NCI-H1048 (cell line): ENCODE measurements at regions not wholly inside any gene's neighbourhood (a gene's known extent, or its start where the extent isn't known, plus 50 kb on each side); places are given as distances from the start of the nearest gene placed in this dataset.
"Not testable (repeated sequence)": the region's sequence is repeated elsewhere in the genome, so short reads cannot be mapped to it uniquely, and the experiment has no call there.

ENCODE experiments used
- DNase-seq: peaks from one replicate; lab custom pipeline; 2025; lab: John Stamatoyannopoulos, UW

DNA sequence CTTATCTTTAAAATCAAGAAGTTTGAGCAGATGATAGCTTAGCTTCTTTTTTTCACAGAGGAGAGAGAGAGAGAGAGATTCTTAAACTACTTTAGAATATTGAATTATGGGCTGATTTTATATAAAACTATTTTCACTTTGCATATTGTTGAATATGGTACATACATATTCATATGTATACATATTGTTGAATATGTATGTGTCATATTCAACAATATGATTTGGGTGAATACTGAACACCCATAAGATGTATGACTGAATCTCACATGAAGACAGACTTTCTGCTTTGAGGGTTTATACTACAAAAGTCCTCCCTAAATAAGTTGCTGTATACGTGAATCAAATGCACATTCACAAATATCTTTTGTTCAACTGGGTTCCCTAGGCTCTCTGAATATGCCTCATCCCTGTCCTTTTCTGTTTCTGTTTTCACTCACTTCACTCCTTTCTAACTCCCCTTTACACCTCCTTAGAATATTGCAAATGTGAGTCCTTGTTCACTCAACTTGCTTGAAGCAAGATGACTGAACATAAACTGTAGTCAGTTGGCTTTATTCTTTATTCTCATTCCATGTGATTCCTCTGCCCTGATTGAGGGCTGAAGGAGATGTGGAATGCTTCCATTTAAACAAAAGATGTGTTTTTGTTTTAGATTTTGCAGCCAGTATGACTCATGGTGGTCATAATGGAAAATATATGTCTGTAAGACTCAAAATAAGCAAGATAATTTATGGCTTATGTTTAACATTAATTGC, 225.4 kb upstream of the DAB2 start:
- DNase-seq = no peak

DNA sequence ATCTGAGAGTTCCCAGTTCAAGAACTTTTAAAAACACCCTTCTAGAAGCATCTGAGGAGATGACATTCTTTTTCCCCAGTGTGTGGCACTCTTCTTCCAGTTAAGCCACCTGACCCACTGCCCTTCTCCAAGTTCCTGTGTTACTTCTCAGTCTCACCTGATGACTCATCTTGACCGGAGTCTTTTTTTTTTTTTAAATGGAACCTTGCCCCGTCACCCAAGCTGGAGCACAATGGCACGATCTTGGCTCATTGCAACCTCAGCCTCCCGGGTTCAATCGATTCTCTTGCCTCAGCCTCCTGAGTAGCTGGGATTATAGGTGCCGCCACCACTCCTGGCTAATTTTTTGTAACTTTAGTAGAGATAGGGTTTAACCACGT, 224.1 kb upstream of the DAB2 start:
- DNase-seq = no peak

DNA sequence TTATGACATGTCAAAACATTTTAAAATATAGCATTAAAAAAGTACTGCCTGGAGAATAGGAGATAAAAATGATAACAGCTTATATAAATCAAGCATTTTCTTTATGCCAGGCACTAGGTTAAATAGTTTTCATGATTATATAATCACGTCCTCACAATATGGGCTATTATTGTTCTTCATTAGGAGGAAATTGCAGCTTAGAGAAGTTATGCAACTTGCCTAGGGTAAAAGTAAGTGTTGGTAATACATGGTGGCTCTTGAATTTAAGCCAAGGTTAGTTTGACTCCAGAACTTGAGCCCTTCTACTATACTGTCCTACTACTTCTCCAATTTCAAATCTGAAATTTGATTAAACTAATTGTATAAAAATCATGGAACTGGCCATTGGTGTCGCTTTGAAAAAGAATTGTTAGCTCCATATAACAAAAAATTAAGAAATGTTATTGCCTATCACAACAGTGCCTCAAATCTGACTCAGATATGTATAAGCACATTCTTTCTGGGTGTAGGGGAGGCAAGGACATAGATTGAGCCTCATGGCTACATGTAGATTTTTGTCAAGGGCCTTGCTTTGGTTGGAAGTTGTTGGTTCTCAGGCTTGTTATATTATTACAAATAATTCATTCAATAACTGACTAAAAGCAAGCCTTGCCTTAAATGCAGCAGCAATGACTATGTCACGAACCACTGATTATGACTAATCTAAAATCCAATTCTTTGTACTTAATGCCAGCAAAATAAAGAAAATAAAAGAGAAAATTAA, 223.5 kb upstream of the DAB2 start:
- DNase-seq = no peak

DNA sequence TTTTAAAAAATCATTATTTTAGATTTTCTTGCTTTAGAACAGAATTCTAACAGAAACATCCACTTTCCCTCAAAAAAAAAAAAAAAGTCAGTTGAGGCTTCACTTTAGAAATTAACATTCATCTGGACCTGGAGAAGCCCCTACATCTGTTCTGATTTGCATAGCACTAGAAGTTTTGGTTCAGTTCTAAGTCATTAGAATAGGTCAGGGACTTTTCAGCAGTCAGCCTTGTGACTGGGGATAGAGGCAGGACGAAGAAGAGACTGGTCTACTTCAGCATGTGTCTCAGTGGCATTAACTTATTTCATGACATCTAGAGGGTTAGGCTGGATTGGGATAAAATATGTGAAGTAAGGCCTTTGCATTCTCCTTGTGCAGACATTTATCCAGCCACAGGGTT, 215.8 kb upstream of the DAB2 start:
- no peak for DNase-seq

DNA sequence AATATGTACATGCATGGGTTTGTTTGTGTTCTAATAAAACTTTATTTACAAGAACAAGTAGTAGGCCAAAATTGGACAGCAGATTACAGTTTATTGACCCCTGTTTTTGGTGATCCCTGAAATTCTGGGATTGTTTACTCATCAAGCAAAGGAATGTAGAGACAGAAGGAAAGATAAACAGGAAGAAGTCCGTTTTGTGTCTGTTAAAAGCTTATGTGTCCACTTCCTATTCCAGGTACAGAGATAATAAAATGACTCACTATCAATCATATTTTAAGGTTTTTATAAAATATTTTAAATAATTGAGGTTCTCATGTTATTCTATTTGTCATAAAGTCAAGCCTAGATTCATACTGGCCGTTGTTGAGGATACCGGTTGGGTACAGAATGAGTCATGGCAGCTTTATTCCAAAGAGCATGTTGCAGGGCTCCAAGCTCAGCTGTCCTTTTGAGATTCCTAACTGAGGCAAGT, 214.9 kb upstream of the DAB2 start:
- no peak for DNase-seq

DNA sequence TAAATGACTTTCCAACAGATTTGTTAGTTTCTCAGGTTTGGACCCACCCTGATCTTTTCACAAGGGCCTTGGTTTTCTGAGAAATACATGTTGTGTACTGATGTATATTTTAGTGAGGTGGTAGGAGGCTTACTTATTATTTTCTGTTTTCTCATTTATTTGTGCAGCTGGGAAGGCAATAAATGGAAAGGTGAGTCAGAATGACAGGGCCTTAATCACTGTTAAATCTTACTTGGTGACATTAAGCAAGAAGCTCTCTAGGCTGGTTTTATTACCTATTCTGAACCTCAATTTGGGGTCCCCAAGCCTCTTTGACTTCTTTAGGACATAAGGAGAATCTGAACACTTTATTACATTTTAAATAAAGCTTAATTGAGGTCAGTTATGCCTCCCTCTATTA, 214.0 kb upstream of the DAB2 start:
- DNase-seq = no peak

DNA sequence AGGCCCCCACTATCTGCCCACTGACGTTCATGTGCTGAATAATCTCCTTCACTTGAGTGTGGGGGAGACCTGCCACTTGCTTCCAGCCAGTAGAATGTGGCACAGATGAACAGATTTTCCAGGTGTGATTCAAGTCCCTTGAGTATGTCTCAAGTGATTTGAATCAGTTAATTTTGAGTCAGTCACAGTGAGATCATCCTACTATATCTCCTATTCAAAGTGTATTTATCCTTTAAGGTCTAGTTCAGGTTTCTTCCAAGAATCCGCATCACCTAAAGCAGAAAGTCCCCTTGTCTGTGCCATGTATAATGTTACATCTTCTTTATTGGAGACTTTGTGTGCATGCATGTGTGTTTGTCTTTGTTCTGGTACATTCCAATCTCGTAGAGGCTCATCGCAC, 208.3 kb upstream of the DAB2 start:
- DNase-seq = no peak

DNA sequence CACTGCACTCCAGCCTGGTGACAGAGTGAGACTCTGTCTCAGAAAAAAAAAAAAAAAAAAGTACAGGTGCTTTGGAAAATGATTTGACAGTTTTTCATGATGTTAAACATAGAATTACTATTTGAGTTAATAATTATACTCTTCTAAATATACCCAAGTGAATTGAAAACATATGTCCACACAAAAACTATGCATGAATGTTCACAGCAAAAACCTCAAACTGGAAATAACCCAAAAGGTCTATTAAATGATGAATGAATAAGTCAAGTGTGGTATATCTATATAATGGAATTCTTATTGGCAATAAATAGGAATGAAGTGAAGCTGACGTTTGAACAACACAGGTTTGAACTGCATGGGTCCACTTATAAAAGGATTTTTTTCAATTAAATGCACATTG, 207.2 kb upstream of the DAB2 start:
- no peak for DNase-seq

DNA sequence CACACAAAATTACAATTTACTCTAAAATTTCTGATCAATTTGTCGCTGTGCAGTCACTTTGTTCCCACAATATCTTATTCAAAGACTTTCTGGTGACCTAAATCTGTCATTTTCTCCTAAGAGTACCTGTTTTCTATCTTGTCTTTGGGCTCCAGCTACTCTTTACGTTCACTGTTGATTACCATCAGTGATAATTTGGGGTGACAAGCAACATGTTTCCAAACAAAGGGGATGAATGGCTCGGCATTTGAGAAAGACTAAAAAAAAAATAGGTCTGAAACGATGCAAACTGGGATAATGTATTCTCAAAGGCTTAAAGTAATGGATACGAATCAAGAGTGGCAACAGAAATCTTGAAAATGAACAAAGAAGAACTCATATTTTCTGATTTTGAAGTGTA, 205.2 kb upstream of the DAB2 start:
- no peak for DNase-seq

DNA sequence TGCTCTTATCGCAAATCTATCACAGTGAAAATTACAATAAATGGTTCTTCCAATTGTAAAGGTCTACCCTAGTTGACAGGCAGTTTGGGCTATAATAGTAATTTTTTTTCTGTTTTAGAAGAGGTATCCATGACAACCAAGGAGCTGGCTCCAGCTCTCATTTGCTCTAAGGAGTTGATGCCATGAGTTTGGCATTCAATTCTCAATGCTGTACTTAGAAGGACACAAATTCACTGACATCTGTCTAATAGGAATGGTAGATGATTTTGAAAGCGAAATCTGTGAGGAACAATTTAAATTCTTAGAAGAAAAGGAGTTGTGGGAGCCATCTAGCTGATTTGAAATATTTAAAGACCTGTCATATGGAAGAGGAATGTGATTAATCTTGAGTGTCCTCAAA, 203.6 kb upstream of the DAB2 start:
- no peak for DNase-seq

DNA sequence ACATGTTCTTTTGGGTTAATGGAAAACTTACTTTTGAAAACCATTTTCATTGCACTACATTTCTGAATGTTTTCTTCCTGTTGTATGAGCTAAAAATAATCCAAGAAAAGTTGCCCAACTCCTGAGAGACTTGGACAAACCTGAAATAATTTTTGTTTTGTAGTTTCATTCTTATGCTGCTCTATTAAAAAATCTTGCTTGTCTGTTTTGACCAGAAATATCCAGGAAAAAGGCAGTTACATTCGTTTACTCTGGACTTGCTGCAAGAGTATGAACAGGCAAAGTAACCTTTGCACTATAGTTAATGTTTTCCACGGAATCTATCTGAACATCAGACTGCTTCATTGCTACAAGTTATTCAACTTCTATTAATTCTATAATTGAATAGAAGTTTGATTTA, 200.1 kb upstream of the DAB2 start:
- no peak for DNase-seq

DNA sequence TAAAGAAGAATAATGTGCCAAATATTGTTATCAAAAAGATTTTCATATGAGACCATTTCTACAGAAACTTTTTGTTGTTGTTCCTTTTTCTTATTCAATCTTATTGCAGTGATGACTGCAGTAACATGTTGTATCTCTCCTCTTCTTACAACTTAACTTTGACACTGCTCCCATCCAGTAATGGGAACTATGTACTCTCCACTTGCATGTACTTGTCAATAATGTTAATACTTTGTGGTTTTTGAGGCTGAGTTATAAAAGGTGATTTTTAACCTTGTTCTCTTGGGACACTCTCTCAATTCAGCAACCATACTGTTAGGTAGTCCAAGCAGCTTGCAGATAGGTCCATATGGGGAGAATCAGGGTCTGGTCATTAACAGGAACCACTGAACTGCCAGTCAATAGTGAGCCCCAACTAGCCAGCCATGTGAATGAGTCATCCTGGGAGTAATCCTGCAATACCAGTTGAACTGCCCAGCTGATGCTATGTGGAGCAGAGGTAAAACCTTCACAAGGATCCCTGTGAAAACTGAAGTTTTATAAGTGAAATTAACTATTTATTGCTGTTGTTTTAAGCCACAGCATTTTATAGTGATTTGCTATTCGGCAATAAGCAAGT, 199.6 kb upstream of the DAB2 start:
- DNase-seq = no peak

DNA sequence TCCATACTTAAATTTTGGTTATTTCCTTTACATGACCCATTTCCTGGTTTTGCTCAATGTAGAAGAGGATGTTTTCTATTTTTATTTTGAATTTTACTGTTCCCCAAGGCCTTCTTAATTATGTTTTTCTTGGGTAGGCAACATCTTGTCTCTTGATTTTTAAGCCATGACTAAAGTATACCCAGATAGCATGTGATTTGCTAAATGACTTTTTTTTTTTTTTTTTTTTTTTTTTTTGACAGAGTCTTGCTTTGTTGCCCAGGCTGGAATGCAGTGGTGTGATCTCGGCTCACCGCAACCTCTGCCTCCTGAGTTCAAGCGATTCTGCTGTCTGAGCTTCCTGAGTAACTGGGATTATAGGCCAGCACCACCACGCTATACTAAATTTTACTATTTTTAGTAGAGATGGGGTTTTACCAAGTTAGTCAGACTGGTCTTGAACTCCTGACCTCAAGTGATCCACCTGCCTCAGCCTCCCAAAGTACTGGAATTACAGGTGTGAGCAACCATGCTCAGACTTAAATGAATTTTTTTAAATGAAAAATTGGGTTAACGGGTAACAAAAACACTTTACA, 198.6 kb upstream of the DAB2 start:
- no peak for DNase-seq

DNA sequence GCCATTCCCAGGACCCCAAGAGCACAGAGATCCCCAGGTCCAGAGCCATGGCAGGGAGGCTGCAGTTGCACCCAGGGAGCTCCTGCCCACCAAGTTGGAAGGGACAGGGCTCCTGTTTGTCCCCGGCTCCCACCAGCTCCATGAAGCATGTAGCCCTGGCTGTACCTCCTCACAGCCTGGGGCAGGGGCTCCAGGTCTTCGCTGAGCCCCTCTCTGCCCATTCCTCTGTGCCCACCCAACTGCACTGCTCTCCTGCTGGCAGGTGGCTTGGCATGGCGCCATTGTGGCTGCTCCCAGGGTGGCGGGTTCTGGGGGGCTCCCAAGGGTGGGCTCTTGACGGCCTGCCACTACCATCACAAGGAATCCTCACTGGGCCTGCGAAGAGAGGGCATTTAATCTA, 197.5 kb upstream of the DAB2 start:
- no peak for DNase-seq

DNA sequence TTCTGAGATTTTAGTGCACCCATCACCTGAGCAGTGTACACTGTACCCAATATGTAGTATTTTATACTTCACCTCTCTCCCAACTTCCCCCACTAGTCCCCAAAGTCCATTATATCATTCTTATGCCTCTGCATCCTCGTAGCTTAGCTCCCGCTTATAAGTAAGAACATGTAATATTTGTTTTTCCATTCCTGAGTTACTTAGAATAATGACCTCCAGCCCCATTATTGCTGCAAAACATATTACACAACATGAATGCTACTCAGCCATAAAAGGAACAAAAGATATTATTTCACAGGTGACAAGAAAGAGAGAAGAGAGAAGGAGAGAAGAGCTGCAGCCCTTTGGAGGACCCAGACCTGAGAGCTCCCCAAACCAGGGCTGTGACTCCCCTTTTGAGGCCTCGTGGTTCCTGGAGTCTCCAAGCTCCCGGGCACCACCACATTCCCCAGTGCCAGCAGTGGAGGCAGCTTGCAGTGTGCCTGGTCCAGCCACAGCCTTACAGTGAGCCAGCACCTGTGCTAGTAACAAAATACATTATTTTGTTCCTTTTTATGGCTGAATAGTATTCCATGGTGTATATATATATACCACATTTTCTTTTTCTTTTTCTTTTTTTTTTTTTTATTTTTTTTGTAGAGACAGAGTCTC, 194.5 kb upstream of the DAB2 start:
- DNase-seq = no peak

DNA sequence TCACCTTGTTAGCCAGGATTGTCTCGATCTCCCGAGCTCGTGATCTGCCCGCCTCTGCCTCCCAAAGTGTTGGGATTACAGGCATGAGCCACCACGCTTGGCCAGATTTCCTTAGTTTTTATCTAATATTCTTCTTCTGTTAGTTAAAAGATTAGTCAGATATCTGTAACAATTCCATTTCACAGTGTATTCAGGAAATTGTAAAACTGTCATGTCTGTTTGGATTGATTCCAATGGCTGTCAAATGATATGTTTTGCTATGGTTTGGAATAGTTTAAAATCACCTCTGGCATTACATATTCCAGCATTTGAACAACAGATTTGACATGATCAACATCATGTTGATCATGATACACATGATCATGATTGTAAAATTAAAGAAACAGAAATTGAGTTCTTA, 193.6 kb upstream of the DAB2 start:
- DNase-seq = no peak

DNA sequence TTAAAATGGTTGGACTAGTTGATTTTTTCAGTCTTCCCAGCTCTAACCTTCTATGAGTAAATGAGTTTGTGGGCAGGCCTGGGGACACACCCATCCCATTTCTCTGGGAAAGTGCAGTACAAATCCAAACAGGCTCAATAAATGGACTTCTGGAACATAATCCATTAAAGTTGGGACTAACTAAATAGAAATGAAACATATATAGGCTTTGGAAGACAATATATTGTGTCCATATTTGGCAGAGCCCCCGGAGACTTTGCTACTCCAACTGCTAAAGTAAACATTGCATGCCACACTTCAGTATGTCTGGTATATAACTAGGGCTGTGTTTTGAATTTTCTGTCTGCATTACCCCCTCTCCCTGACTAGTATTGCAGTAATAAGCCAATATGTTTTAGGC, 191.4 kb upstream of the DAB2 start:
- DNase-seq = no peak

DNA sequence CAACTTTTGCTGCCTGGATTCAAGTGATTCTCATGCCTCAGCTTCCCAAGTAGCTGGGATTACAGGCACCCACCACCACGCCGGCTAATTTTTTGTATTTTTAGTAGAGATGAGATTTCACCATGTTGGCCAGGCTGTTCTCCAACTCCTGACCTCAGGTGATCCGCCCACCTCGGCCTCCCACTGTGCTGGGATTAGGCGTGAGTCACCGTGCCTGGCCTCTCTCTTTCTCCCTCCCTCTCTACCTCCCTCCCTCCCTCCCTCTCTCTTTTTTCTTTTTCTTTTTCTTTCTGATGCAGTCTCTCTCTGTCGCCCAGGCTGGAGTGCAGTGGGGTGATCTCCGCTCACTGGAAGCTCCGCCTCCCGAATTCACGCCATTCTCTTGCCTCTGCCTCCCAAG, 186.3 kb upstream of the DAB2 start:
- not testable (repeated sequence) for DNase-seq

DNA sequence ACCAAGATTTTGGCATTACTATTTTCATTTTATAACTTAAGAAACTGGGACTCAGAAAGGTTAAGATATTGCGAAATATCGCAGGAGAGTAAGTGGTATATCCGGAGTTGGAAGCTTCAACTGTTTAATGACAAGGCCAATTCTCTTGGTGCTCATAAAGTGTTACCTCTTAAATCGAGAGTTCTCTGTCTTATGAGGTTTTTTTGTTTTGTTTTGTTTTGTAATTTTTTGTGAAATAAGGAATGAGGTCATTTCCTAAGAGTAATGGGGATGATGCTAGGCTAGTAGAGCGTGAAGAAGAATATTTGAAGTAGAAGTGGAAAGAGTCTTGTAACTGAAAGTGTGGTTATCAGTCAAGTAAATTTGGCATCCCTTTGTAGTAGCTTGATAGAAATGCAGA, 183.2 kb upstream of the DAB2 start:
- no peak for DNase-seq

DNA sequence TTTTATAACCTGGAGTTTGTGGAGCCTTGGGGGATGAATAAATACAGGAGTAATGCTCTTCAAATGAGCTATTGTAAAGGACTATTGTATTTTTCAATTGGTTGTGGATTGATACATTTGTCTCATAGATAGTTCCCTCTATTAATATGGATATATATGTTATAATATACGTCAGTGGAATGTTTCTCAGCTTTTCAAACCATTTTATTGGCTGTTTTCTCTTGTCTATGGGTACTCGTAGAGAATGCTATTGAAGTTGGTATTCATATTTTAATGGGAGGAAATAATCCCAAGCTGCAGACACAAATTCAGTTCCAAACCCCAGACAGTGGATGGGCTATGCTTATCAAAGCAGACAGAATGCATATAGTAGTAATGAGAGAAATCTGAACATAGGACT, 181.8 kb upstream of the DAB2 start:
- no peak for DNase-seq

DNA sequence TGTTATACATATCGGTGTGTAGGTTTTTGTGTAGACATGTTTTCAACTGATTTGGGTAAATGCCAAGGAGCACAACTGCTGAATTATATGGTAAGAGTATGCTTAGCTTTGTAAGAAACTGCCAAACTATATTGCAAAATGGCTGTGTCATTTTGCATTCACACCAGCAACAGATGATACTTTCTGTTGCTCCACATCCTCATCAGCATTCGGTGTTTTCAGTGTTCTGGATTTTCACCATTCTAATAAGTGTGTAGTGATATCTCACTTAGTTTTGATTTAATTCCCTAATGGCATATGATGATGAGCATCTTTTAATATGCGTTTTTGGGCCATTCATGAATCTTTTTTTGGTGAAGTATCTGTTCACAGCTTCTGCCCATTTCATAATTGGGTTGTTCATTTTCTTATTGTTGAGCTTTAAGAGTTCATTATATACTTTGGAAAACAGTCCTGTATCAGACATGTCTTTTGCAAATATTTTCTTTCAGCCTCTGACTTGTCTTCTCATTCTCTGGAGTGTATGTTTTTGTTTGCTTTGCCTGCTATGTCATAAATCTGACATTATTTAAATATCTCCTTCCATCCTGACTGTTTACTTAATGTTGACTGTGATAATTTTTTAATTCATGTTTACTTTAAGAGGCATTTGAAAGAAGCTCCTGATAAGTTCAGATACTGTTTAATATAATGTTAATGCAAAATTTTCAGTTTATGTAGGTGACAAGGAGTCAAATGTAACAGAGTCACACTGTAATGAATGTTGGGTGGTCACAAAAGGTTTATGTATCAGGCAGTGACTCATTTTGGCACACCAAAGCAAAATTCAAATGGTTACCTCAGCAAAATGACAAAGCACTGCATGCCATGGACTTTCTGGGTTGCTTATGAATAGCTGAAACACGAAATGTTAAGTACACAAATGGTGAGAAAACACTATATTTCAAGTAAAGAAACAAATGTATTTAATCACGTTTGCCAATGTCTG, 181.1 kb upstream of the DAB2 start:
- no peak for DNase-seq
